ENCODE measurements at regions not wholly inside any gene's neighbourhood (a gene's known extent, or its start where the extent isn't known, plus 50 kb on each side); places are given as distances from the start of the nearest gene placed in this dataset.
"Not testable (repeated sequence)": the region's sequence is repeated elsewhere in the genome, so short reads cannot be mapped to it uniquely, and the experiment has no call there.

DNA sequence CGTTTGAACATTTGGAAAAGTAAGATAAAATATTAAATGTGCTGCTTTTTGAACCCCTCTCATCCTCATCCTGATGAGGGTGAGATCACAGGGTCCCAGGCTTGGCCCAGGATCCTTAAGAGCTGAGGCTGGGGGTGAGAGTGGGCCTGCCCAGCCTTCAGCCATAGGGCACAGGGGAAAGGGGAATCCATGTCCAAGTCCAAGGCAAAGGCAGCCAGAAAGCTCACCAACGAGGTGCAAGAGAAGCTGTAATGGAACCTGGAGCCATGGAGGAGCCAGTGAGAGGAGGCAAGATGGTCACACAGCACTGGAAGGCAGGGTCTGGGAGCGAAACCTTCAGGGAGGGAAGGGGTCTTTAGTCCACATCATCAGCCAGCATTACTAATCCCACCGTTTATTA, 191.9 kb downstream of the RRAGC start:
- H3K79me2 ChIP-seq (ENCODE audit: control insufficient read depth, insufficient read depth, low read length, unreplicated experiment), result no peaks in the 10 kb centered on the region

DNA sequence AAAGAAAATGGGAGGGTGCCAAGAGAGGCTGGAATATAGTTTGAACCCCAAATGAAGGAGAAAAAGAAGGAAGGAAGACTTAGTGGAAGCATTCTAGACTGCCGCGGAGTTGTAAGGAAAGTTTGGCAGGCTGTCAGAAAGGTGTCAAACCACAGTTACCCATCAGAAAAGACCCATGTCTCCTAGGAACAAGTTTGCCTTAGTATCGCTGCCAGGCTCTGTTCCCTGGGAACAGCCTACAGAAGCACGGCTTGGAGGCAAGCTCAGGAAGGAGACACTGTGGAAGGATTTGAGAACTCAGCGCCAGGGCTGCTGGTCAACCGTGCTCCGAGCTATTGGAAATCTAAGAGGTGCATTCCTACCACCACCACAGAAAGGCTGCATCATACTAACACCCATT, 197.4 kb downstream of the RRAGC start:
- H3K4me3 ChIP-seq (ENCODE audit: low read depth, low read length), result no peak overlapping the region
- no peaks in the 10 kb centered on the region for H3K4me1 ChIP-seq (ENCODE audit: control insufficient read depth, insufficient read depth, low read length, unreplicated experiment)
- H3K79me2 ChIP-seq (ENCODE audit: control insufficient read depth, insufficient read depth, low read length, unreplicated experiment), result no peaks in the 10 kb centered on the region
- H3K36me3 ChIP-seq (ENCODE audit: insufficient read depth, low read length), result no peaks in the 10 kb centered on the region
- H3K27ac ChIP-seq (ENCODE audit: low read depth, low read length), result no peak overlapping the region
- H2AFZ ChIP-seq (ENCODE audit: low read length, unreplicated experiment), result no peak overlapping the region
- peaks cover 5% of the 10 kb centered on the region; the same call in 1 of the 2 replicates for H3K27me3 ChIP-seq (ENCODE audit: insufficient read depth, low read length)

More for the DNA sequence above, 191.9 kb downstream of the RRAGC start:
- Histone ChIP-seq H3K27me3 (ENCODE audit: insufficient read depth, low read length) (peaks cover 9% of the 10 kb centered on the region; the same call in 1 of the 2 replicates), H3K27ac (ENCODE audit: low read depth, low read length) (no peak overlapping the region), H3K4me3 (ENCODE audit: low read depth, low read length) (no peak overlapping the region), H3K36me3 (ENCODE audit: insufficient read depth, low read length) (no peaks in the 10 kb centered on the region), H2AFZ (ENCODE audit: low read length, unreplicated experiment) (no peak overlapping the region), H3K4me1 (ENCODE audit: control insufficient read depth, insufficient read depth, low read length, unreplicated experiment) (no peaks in the 10 kb centered on the region)

DNA sequence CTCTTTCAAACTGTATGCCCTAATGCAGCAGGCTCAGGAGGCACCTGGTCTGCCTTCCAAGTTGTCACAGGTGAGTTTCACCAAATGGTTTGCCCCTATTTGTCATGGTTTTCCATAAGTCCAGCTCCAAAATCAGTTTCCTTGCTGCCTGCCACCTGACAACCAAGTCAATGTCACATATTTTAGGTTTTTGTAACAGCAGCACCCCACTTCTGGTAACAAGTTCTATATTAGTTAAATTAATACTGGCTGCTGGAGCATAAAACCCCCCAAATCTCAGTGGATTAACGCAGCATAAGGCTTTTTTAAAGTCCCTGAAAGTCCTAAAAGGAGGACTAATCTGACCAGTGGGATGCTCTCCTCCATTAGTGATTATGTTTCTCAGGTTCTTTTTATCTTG, 200.7 kb downstream of the RRAGC start:
- H3K4me1 ChIP-seq (ENCODE audit: control insufficient read depth, insufficient read depth, low read length, unreplicated experiment), result no peaks in the 10 kb centered on the region
- no peaks in the 10 kb centered on the region for H3K79me2 ChIP-seq (ENCODE audit: control insufficient read depth, insufficient read depth, low read length, unreplicated experiment)
- H3K36me3 ChIP-seq (ENCODE audit: insufficient read depth, low read length), result no peaks in the 10 kb centered on the region
- H3K4me3 ChIP-seq (ENCODE audit: low read depth, low read length), result no peak overlapping the region
- peaks cover 10% of the 10 kb centered on the region; the same call in 1 of the 2 replicates for H3K27me3 ChIP-seq (ENCODE audit: insufficient read depth, low read length)
- H2AFZ ChIP-seq (ENCODE audit: low read length, unreplicated experiment), result no peak overlapping the region
- no peak overlapping the region for H3K27ac ChIP-seq (ENCODE audit: low read depth, low read length)

DNA sequence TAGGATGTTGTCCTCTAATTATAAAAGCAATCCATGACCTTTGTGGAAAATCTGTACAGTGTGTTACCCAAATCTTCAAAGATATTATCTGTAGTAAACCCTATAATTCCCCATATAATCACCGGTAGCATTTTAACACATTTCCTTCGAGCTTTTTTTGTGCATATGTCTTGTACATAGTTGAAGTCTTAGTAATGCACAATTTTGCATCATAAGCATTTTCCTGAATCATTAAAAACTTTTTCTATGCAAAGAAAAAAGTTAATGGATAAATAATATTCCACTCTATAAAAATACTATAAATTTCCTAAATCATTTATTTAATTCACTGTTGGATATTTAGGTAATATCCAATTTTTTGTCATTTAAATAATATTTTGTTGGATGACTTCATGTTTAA, 201.7 kb downstream of the RRAGC start:
- Histone ChIP-seq H3K4me3 (ENCODE audit: low read depth, low read length) (no peak overlapping the region), H3K79me2 (ENCODE audit: control insufficient read depth, insufficient read depth, low read length, unreplicated experiment) (no peaks in the 10 kb centered on the region), H3K4me1 (ENCODE audit: control insufficient read depth, insufficient read depth, low read length, unreplicated experiment) (no peaks in the 10 kb centered on the region)

DNA sequence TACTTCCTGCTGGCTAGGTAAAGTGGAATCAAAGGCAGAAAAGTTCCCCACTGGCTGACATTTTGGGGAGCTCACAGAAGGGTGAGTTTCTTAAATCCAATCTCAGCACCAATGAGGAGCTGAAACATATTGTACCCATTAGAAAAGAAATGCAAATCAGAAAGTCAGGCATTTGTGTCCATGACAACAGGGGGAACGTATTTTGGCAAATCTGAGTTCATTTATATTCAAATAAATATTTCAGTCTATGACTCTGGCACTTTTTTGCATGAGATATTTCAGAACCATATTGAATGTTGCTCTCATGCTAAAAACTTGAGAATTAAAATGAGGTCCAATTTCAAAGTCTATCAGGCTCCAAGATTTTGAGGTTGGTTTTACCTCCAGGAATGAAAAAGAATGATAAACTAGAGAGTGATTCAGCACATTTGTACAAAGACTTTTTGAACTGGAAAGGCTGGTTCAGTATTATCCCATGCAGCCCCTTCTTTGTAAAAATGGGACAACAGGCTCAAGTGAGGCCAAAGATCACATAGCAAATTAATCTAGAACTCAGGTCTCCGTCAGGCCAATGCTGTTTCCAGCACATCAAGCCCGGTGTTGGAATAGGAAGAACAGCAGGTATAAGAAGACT, 202.2 kb downstream of the RRAGC start:
- H3K4me3 ChIP-seq (ENCODE audit: low read depth, low read length), result no peak overlapping the region
- H3K27ac ChIP-seq (ENCODE audit: low read depth, low read length), result no peak overlapping the region
- no peaks in the 10 kb centered on the region for H3K79me2 ChIP-seq (ENCODE audit: control insufficient read depth, insufficient read depth, low read length, unreplicated experiment)
- H3K4me1 ChIP-seq (ENCODE audit: control insufficient read depth, insufficient read depth, low read length, unreplicated experiment), result no peaks in the 10 kb centered on the region
- no peak overlapping the region for H2AFZ ChIP-seq (ENCODE audit: low read length, unreplicated experiment)
- peaks cover 10% of the 10 kb centered on the region; the same call in 1 of the 2 replicates for H3K27me3 ChIP-seq (ENCODE audit: insufficient read depth, low read length)
- no peaks in the 10 kb centered on the region for H3K36me3 ChIP-seq (ENCODE audit: insufficient read depth, low read length)

More for the DNA sequence above, 201.7 kb downstream of the RRAGC start:
- Histone ChIP-seq H2AFZ (ENCODE audit: low read length, unreplicated experiment) (no peak overlapping the region), H3K36me3 (ENCODE audit: insufficient read depth, low read length) (no peaks in the 10 kb centered on the region), H3K27me3 (ENCODE audit: insufficient read depth, low read length) (peaks cover 10% of the 10 kb centered on the region; the same call in 1 of the 2 replicates), H3K27ac (ENCODE audit: low read depth, low read length) (no peak overlapping the region)

DNA sequence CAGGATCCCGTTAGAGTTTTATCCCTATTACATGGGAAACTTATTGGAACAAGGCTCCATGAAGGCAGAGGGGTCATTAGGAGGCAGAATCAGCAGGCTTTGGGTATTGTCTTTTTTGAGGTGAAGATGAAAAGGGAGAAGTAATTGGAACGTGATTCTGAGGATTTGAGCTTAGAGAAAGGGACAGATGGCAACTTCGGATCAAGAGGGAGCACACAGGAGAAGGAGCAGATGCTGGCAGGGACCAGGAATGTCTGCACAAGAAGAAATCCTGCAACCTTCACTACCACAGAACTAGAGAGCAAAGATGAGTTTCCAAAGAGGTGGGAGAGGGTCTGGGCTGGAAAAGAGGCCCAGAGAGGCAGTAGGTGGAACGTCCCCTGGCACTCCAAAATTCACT, 202.8 kb downstream of the RRAGC start:
- H3K27me3 ChIP-seq (ENCODE audit: insufficient read depth, low read length), result peaks cover 10% of the 10 kb centered on the region; the same call in 1 of the 2 replicates
- H2AFZ ChIP-seq (ENCODE audit: low read length, unreplicated experiment), result no peak overlapping the region
- no peak overlapping the region for H3K27ac ChIP-seq (ENCODE audit: low read depth, low read length)
- no peaks in the 10 kb centered on the region for H3K4me1 ChIP-seq (ENCODE audit: control insufficient read depth, insufficient read depth, low read length, unreplicated experiment)
- no peaks in the 10 kb centered on the region for H3K36me3 ChIP-seq (ENCODE audit: insufficient read depth, low read length)
- no peak overlapping the region for H3K4me3 ChIP-seq (ENCODE audit: low read depth, low read length)
- H3K79me2 ChIP-seq (ENCODE audit: control insufficient read depth, insufficient read depth, low read length, unreplicated experiment), result no peaks in the 10 kb centered on the region

DNA sequence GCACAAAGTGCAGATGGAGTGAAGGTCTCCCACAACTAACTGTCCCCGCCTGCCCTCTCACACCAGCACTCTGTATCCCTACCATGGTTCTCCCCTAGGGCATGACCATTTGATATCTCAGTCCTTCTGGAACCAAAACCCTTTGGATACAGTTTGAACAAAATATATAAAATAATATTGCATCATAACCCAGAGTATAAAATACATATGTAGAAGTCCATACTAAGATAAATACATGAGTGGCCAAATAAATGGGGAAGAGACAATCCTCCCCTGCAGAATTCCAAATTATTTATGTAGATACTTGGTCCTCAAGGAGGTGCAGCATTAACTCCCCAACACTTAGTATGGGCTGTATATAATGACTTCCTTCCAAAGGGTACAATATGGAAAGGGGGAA, 207.4 kb downstream of the RRAGC start:
- Histone ChIP-seq H3K27ac (ENCODE audit: low read depth, low read length) (no peak overlapping the region), H3K4me3 (ENCODE audit: low read depth, low read length) (no peak overlapping the region), H3K27me3 (ENCODE audit: insufficient read depth, low read length) (peaks cover 5% of the 10 kb centered on the region; the same call in 1 of the 2 replicates), H3K4me1 (ENCODE audit: control insufficient read depth, insufficient read depth, low read length, unreplicated experiment) (no peaks in the 10 kb centered on the region), H3K79me2 (ENCODE audit: control insufficient read depth, insufficient read depth, low read length, unreplicated experiment) (no peaks in the 10 kb centered on the region), H3K36me3 (ENCODE audit: insufficient read depth, low read length) (no peaks in the 10 kb centered on the region), H2AFZ (ENCODE audit: low read length, unreplicated experiment) (no peak overlapping the region)

DNA sequence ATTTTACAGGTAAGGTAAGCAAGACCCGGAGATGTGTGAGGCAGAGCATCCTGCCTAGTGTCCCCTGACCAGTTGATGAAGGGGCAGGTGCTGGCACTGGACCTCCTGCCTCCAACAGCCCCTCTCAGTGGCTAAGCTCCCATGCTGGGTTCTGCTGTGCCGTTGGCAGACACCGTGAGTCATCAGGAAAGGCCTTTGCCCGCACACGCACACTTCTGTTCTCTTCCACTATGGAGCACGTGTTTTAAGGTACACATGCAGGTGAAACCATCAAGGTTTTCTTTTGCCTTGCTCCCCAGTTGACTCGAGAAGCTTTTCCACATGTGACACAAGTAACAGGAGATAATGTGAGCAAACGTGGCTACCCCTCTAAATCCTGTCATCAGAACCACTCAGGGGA, 207.9 kb downstream of the RRAGC start:
- Histone ChIP-seq H3K27me3 (ENCODE audit: insufficient read depth, low read length) (0 out of 2 replicates have a peak, but pooled peaks cover 5% of the 10 kb centered on the region), H3K4me1 (ENCODE audit: control insufficient read depth, insufficient read depth, low read length, unreplicated experiment) (no peaks in the 10 kb centered on the region), H3K36me3 (ENCODE audit: insufficient read depth, low read length) (no peaks in the 10 kb centered on the region), H3K4me3 (ENCODE audit: low read depth, low read length) (no peak overlapping the region), H3K27ac (ENCODE audit: low read depth, low read length) (no peak overlapping the region), H3K79me2 (ENCODE audit: control insufficient read depth, insufficient read depth, low read length, unreplicated experiment) (no peaks in the 10 kb centered on the region), H2AFZ (ENCODE audit: low read length, unreplicated experiment) (no peak overlapping the region)

DNA sequence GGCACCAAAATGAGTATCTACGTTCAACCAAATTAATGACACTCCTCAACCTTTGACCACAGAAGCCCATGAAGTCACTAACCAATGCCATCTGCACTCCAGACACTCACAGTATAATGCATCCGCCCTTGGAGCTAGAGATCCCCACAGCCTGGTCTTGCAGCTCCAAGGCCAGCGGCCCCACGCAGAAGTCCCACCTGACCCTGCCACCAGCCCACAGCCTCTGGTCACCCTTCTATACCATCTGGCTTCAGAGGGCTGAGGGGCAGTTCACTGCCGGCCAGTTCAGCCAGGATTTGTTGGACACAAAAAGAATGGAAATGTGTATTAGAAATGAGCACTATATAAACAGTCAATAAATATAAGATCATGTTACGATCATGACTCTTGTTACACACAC, 211.2 kb downstream of the RRAGC start:
- Histone ChIP-seq H3K27ac (ENCODE audit: low read depth, low read length) (no peak overlapping the region), H3K4me3 (ENCODE audit: low read depth, low read length) (no peak overlapping the region), H3K4me1 (ENCODE audit: control insufficient read depth, insufficient read depth, low read length, unreplicated experiment) (no peaks in the 10 kb centered on the region), H2AFZ (ENCODE audit: low read length, unreplicated experiment) (no peak overlapping the region), H3K36me3 (ENCODE audit: insufficient read depth, low read length) (no peaks in the 10 kb centered on the region), H3K27me3 (ENCODE audit: insufficient read depth, low read length) (no peaks in the 10 kb centered on the region), H3K79me2 (ENCODE audit: control insufficient read depth, insufficient read depth, low read length, unreplicated experiment) (no peaks in the 10 kb centered on the region)

DNA sequence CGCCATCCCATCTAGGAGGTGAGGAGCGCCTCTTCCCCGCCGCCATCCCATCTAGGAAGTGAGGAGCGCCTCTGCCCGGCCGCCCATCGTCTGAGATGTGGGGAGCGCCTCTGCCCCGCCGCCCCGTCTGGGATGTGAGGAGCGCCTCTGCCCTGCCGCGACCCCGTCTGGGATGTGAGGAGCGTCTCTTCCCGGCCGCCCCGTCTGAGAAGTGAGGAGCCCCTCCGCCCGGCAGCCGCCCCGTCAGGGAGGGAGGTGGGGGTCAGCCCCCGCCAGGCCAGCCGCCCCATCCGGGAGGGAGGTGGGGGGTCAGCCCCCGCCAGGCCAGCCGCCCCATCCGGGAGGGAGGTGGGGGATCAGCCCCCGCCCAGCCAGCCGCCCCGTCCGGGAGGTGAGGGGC, 212.2 kb downstream of the RRAGC start:
- not testable (repeated sequence) for H3K4me3 ChIP-seq (ENCODE audit: low read depth, low read length); H3K27me3 ChIP-seq (ENCODE audit: insufficient read depth, low read length); H3K79me2 ChIP-seq (ENCODE audit: control insufficient read depth, insufficient read depth, low read length, unreplicated experiment); H3K4me1 ChIP-seq (ENCODE audit: control insufficient read depth, insufficient read depth, low read length, unreplicated experiment); H3K27ac ChIP-seq (ENCODE audit: low read depth, low read length); H3K36me3 ChIP-seq (ENCODE audit: insufficient read depth, low read length); H2AFZ ChIP-seq (ENCODE audit: low read length, unreplicated experiment)

DNA sequence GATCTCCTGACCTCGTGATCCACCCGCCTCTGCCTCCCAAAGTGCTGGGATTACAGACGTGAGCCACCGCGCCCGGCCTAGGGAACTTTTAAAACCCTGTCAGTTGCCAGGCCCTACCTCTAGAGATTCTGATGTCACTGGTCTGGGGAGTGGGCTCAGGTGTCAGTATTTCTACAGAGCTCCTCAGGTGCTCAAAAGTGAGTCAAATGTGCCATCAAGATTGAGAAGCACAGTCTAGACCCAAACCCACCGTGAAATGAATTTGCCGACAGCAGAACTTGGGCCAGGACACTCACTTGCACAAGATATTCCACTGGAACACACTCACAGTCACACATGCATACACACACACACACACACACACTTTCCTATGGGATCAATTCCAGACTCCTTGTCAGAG, 215.5 kb downstream of the RRAGC start:
- no peaks in the 10 kb centered on the region for H3K36me3 ChIP-seq (ENCODE audit: insufficient read depth, low read length)
- H3K27me3 ChIP-seq (ENCODE audit: insufficient read depth, low read length), result no peaks in the 10 kb centered on the region
- H3K4me1 ChIP-seq (ENCODE audit: control insufficient read depth, insufficient read depth, low read length, unreplicated experiment), result no peaks in the 10 kb centered on the region
- no peaks in the 10 kb centered on the region for H3K79me2 ChIP-seq (ENCODE audit: control insufficient read depth, insufficient read depth, low read length, unreplicated experiment)
- no peak overlapping the region for H2AFZ ChIP-seq (ENCODE audit: low read length, unreplicated experiment)
- H3K27ac ChIP-seq (ENCODE audit: low read depth, low read length), result no peak overlapping the region
- no peak overlapping the region for H3K4me3 ChIP-seq (ENCODE audit: low read depth, low read length)
